ENCODE measurements at regions not wholly inside any gene's neighbourhood (a gene's known extent, or its start where the extent isn't known, plus 50 kb on each side); places are given as distances from the start of the nearest gene placed in this dataset.

- no peak for DNase-seq (ENCODE audit: low spot score)
These were observed 134.5 kb downstream of the BAMBI start for GRCh38 chr10:28811639-28812349.

DNA sequence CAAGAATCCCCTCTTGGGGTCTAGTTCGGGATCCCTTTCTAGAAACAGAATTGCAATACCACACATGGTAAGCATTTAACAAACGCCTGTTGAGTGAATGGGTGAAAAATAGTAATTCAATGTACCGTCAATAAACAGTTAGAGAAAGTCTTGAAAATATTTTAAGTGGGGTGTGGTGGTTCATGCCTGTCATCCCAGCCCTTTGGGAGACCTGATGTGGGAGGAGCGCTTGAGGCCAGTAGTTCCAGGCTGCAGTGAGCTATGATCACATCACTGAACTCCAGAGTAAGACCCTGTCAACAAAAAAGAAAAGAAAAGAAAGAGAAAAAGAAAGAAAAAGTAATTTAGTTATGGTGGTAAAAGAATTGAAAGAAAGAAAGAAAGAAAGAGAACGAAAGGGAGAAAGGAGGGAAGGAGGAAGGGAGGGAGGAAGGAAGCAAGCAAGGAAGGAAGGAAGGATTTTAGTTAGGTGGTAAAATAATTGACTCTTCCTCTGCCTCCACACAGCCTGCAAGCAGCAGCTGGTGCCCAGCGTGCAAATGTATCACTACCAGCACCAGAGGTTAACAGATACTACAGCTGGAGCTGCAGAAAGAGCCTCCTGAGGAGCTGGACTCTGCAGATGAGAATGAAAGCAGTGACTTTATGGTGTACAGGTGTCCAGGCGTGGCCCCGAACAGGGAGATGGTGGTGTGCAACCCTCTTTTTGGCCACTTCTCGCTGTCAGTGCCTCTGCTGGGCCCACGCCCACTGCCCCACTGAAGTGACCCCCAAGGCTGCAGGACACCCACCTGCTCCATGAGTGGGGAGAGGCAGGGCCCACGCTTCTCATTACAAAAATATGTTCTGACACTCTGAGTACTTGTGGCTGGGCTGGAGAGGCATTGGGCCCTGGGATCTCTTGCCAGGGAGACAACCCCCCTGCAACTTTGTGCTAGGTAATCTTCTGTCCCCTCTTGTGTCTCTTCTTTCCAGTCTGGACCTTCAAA is 135.4 kb downstream of the BAMBI start:
- no peak for DNase-seq (ENCODE audit: low spot score)

DNA sequence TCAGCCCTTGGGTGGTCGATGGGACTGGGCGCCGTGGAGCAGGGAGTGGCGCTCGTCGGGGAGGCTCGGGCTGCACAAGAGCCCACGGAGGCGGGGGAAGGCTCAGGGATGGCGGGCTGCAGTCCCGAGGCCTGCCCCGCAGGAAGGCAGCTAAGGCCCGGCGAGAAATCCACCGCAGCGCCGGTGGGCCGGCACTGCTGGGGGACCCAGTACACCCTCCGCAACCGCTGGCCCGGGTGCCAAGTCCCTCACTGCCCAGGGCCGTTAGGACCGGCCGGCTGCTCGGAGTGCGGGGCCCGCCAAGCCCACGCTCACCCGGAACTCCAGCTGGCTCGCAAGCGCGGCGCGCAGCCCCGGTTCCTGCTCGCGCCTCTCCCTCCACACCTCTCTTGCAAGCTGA is 138.4 kb downstream of the BAMBI start:
- no peak for DNase-seq (ENCODE audit: low spot score)

DNA sequence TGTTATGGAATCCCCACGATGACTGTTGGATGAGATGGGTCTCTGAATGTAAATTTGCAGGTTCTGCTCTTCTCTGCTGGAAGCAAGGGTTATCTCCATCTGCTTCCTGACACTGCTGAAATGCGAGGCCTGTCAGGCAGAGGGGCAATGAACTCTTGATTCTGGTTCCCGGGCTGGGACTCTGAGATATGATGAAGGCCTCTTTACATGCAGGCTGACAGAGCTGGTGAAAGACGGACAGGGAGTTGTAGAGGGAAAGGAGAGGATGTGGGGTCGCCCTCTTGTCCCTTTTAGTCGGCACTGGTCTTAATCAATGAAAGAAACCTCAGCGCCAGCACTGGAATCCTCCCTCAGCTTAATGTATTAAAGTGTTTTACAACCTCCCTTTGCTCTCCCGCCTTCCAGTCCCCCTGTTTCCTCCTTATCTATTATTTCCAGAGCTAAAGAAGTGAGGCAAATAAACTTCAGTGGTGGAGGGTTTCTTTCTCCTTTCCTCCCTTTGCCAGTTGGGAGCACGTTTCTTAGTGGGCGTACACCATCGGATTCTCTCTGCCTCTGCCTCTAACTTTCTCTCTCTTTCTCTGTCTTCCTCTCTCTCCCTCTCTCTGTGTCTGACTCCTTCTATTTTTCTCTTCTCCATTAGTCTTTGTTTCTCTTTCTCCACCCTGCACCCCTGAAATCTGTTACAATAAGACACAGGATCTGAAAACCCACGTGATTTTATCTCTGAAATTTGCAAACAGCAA is 145.6 kb downstream of the BAMBI start:
- DNase-seq (ENCODE audit: low spot score): no peak

DNA sequence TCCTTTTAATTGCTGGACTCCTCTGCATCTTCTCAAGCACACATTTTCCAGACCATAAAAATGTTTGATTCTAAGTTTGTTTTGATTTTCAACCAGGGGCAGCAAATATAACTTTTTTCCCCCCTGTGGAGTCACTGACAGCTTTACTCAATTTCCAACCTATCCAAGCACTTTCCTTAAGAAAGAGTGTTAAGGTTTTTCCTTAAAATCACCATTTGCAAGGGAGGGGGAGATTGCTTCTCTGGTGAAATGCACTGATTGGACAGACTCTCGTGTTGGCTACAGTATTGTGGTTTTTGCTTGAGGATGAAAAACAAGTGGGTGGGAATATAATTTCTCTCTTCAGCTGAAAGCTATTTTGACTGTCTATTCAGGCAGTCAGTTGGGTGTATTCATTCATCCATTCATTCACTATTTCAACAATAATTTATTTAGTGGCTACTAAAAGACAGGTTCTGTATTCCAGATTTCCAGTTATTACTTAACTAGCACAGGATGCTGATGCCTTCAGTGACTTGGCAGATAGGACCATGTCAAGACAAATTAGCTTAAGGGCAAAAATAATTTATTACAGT is 146.3 kb downstream of the BAMBI start:
- DNase-seq (ENCODE audit: low spot score): no peak

DNA sequence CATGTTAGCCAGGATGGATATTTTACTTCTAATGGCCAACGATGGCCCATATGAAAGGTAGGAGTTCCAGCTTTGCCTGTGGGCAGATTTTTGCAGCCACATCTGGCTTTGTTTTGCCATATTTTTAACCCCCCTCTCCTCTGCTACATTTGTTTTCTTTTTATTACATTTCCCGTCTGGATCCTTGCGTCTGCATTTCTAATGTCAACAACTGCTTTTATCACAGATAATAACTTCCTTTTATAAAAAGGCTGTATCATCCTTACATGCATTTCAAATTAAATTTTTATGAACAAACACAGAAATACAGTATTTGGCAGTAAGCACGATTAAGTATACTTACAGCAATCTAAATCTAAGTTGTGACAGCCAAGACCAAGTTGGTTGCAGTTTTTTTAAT is 156.0 kb downstream of the BAMBI start:
- no peak for DNase-seq (ENCODE audit: low spot score)

DNA sequence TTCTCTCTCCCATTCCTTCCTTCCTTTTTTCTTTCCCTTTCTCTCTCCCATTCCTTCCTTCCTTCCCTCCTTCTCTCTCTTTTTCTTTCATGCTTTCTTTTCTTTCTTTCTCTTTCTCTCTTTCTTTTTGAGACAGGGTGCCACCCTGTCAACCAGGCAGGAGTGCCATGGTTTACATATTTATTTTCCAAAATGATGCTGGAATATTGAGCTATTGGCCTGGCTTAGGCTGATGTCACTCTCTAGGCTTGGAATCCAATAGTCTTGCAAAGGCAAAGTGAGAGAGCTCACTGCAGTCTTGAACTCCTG is 159.1 kb downstream of the BAMBI start:
- no peak for DNase-seq (ENCODE audit: low spot score)

DNA sequence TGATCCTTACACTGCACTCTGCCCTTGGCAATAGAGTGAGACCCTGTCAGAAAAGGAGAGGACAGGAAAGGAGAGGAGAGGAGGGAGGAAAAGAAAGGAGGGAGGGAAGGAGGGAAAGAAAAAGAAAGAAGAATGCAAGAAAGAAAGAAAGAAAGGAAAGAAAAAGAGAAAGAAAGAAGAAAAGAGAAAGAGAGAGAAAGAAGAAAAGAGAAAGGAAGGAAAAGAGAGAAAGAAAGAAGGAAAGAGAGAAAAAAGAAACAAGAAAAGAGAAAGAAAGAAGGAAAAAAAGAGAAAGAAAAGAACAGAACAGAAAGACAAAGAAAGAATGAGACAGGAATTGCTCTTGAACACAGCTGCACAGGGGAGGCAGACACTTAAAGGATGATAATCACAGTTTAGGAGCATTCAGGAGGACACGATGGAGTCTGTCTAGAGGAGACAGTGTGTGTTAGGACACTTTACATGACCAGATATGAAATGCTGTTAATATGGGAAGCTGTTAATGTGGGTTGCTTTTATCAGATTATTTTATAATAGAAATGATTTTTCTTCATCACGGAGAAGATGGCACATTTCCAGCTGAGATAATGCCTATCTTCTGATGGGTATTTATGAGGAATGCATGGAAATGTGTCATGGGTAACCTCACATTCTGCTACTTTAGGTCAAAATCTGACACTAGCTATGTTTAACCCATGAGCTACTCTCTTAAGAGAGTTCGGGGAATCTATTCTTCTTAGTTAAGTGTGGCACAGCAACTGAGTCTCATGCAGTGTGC is 160.5 kb downstream of the BAMBI start:
- DNase-seq (ENCODE audit: low spot score): no peak

DNA sequence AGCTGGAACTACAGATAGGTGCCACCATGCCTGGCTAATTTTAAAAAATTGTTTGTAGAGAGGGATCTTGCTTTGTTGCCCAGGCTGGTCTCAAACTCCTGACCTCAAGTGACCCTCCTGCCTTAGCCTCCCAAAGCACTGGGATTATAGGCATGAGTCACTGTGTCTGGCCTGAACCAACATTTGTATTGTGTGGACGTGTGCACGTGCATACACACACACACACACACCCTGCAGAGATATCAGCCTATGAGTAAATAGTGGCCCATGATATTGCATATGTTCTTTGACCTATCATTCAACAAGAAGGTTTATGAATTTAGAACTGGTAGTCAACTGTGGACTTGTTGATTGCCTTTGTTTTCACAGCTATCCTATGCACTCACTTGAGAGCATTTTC is 161.6 kb downstream of the BAMBI start:
- no peak for DNase-seq (ENCODE audit: low spot score)

- peak; percentile 21 for DNase-seq (ENCODE audit: low spot score)
These were observed 162.3 kb downstream of the BAMBI start for GRCh38 chr10:28839600-28840007.

DNA sequence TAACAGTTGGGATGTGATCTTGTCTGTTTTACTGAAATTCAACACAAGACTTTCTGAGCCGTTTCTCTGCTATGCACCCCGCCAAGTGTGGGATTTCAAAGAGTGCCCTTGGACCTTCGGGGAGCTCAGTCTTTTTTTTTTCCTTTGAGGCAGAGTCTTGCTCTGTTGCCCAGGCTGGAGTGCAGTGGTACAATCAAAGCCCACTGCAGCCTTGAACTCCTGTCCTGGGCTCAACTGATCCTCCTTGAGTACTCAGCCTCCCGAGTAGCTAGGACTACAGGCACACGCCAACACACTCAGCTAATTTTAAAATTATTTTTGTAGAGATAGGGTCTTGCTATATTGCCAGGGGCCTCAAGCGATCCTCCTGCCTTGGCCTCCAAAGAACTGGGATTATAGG is 162.9 kb downstream of the BAMBI start:
- DNase-seq (ENCODE audit: low spot score): no peak

DNA sequence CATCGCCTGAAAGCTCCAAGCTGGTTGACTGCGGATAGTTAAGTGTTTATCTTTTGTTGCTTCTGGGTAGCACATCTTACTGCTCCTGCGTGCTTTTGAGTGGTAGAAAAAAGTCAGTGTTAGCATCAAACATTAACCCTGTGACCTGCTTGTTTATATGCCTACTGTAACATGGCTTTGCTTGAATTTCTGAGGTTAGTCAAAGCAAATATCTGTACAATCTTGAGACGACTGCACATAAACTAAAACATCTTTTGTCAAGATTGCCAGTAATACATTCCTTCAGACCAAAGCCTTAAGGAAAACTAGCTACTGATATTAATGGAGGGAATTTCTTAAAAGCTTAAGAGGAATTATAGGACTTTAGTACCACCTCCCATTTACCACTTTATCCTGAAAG is 163.7 kb downstream of the BAMBI start:
- DNase-seq (ENCODE audit: low spot score): no peak

- peak; percentile 18 for DNase-seq (ENCODE audit: low spot score)
These were observed 164.3 kb downstream of the BAMBI start for GRCh38 chr10:28841625-28842024.

DNA sequence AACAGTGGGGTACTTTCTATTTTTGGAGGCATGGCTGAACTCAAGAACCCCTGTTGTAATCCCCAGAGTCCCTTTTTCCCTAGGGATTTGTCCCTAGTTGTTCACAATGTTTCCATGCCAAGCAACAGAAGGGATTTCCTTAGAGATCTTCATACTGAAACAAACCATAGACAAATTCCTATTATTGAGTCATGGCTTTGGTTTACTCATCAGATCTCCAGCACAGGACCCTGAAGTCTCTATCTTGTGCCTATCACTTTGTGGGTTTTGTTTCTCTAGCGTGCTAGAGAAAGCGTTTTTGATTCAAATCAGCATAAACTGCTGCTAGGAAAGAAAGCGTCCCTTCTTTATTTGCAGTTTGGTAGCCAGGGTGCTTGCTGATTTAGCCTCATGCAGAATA is 165.0 kb downstream of the BAMBI start:
- peak; percentile 68 for DNase-seq (ENCODE audit: low spot score)

GRCh38 chr10:28845009-28845682 is 167.8 kb downstream of the BAMBI start:
- DNase-seq (ENCODE audit: low spot score): no peak

DNA sequence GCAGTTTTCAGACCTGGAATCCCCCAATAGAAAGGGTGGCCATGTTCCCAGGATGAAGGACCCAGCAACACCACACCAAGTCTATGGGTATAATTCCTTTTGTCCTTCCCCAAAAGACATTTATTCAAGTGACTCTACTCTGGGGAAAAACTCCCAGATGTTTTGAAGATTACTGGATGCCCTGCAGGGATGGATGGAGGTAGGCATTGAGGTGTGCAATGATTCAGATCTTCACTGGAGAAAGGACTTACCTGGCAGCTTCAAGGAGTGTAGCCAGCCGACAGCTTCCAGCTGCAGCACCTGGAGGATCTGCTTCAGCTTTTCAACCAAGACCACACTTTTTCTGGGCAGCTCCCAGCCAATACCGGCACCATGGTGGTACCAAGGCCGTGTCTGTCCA is 172.0 kb downstream of the BAMBI start:
- DNase-seq (ENCODE audit: low spot score): no peak

DNA sequence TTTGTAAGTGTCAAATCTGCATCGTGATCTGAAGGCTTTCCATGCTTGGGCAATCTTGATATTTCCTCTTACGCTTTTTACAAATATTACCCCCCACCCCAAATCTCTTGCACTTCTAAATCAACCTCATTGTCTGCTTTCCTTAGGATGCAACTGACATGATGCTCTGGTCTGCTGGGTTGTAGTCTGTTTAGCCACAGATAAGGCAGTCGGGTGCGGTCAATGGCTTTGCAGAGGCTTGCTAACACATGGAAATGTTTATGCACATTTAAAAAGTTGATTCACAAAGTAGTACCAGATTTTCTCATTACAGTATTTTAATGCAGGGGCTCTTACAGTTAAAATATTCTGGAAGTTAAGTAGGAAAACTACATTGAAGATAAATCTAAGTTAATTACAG is 172.5 kb downstream of the BAMBI start:
- DNase-seq (ENCODE audit: low spot score): no peak

DNA sequence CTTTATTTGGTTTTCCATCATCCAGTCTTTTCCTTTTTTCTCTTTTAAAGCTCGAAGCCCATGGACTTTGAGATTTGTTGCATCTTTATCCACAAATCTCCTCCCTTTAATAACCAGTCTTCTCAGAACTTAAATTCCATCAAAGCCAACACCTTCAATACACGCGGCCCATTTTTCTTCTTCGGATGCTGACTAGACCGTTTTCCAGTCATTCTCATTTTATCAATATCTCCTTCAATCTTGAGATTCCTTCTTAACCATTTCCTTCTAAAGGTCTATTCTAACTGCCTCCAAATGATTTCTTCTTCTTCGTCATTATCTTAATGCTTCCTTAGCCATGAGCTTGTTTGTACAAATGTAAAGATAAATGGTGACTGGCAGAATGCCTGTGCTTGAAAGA is 173.5 kb downstream of the BAMBI start:
- DNase-seq (ENCODE audit: low spot score): no peak

- DNase-seq (ENCODE audit: low spot score): peak; percentile 11
These were observed 175.9 kb downstream of the BAMBI start for GRCh38 chr10:28853195-28853594.

- no peak for DNase-seq (ENCODE audit: low spot score)
These were observed 179.8 kb downstream of the BAMBI start for GRCh38 chr10:28857164-28857563.

- DNase-seq (ENCODE audit: low spot score): no peak
These were observed 181.3 kb downstream of the BAMBI start for GRCh38 chr10:28858646-28859045.
